CD4-positive, alpha-beta T cell treated with Interferon gamma for 1 hour (primary cell): ENCODE measurements at regions not wholly inside any gene's neighbourhood (a gene's known extent, or its start where the extent isn't known, plus 50 kb on each side); places are given as distances from the start of the nearest gene placed in this dataset.

Experiments used
- DNase-seq: peaks from one replicate; pipeline ENCODE4 v3.0.0-alpha.2; 2020

GRCh38 chr3:81938681-81939080, 177.2 kb upstream of the GBE1 start:
- DNase-seq: no peak

GRCh38 chr3:81936817-81937216, 175.4 kb upstream of the GBE1 start:
- DNase-seq: no peak

- DNase-seq: no peak
These were observed 171.2 kb upstream of the GBE1 start for GRCh38 chr3:81932681-81933080.

GRCh38 chr3:81931265-81932251, 170.1 kb upstream of the GBE1 start:
- DNase-seq: no peak

- no peak for DNase-seq
These were observed 168.3 kb upstream of the GBE1 start for GRCh38 chr3:81929697-81930096.

- no peak for DNase-seq
These were observed 166.4 kb upstream of the GBE1 start for GRCh38 chr3:81927811-81928210.

- DNase-seq: no peak
These were observed 163.9 kb upstream of the GBE1 start for GRCh38 chr3:81925385-81925784.

GRCh38 chr3:81923038-81923437, 161.6 kb upstream of the GBE1 start:
- DNase-seq: no peak

- no peak for DNase-seq
These were observed 161.0 kb upstream of the GBE1 start for GRCh38 chr3:81922404-81922803.

- no peak for DNase-seq
These were observed 159.4 kb upstream of the GBE1 start for GRCh38 chr3:81920816-81921215.

- DNase-seq: no peak
These were observed 155.4 kb upstream of the GBE1 start for GRCh38 chr3:81916890-81917289.

- DNase-seq: no peak
These were observed 152.6 kb upstream of the GBE1 start for GRCh38 chr3:81913886-81914663.

GRCh38 chr3:81911221-81911620, 149.8 kb upstream of the GBE1 start:
- no peak for DNase-seq

GRCh38 chr3:81910244-81910852, 148.9 kb upstream of the GBE1 start:
- no peak for DNase-seq

- no peak for DNase-seq
These were observed 148.4 kb upstream of the GBE1 start for GRCh38 chr3:81909796-81910195.

GRCh38 chr3:81908561-81908960, 147.1 kb upstream of the GBE1 start:
- no peak for DNase-seq

- DNase-seq: no peak
These were observed 136.9 kb upstream of the GBE1 start for GRCh38 chr3:81898336-81898735.

GRCh38 chr3:81894598-81894997, 133.2 kb upstream of the GBE1 start:
- no peak for DNase-seq

GRCh38 chr3:81891055-81891895, 129.8 kb upstream of the GBE1 start:
- DNase-seq: no peak

- DNase-seq: no peak
These were observed 127.6 kb upstream of the GBE1 start for GRCh38 chr3:81888914-81889557.

- DNase-seq: no peak
These were observed 126.0 kb upstream of the GBE1 start for GRCh38 chr3:81887448-81887847.

GRCh38 chr3:81886081-81886480, 124.6 kb upstream of the GBE1 start:
- no peak for DNase-seq
